AG09319 (cell line): ENCODE measurements at regions not wholly inside any gene's neighbourhood (a gene's known extent, or its start where the extent isn't known, plus 50 kb on each side); places are given as distances from the start of the nearest gene placed in this dataset.
"Not testable (repeated sequence)": the region's sequence is repeated elsewhere in the genome, so short reads cannot be mapped to it uniquely, and the experiment has no call there.

Experiments
- DNase-seq: peaks from one replicate; pipeline ENCODE4 v3.0.0-alpha.2; 2010; ENCODE audit warnings: low read depth; ENCODE audit errors: extremely low read depth
- TF ChIP-seq, protein P1 (sequence below): IDR thresholded peaks from 2 replicates; pipeline ENCODE4 v1.5.1; 2011; ENCODE audit warnings: low read depth, mild to moderate bottlenecking, inconsistent platforms, low read length, moderate library complexity

DNA sequence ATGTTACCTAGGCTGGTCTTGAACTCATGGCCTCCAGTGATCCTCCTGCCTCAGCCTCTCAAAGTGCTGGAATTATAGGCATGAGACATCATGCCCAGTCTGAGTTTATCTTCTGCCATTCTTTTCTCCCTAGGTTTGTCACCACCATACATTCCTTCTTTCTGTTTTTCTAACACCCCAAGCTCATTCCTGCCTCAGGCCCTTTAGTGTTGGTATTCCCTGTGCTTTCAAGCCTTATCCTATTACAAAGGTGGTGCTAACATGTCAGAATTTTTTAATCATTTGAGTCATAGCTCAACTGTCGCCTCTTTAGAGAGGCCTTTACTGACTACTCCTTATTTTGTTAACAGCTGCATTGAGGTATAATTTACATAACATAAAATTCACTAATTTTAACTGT lies 221.1 kb upstream of the PRSS16 start:
- TF ChIP-seq, protein P1, sequence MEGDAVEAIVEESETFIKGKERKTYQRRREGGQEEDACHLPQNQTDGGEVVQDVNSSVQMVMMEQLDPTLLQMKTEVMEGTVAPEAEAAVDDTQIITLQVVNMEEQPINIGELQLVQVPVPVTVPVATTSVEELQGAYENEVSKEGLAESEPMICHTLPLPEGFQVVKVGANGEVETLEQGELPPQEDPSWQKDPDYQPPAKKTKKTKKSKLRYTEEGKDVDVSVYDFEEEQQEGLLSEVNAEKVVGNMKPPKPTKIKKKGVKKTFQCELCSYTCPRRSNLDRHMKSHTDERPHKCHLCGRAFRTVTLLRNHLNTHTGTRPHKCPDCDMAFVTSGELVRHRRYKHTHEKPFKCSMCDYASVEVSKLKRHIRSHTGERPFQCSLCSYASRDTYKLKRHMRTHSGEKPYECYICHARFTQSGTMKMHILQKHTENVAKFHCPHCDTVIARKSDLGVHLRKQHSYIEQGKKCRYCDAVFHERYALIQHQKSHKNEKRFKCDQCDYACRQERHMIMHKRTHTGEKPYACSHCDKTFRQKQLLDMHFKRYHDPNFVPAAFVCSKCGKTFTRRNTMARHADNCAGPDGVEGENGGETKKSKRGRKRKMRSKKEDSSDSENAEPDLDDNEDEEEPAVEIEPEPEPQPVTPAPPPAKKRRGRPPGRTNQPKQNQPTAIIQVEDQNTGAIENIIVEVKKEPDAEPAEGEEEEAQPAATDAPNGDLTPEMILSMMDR, result no peak
- no peak for DNase-seq

DNA sequence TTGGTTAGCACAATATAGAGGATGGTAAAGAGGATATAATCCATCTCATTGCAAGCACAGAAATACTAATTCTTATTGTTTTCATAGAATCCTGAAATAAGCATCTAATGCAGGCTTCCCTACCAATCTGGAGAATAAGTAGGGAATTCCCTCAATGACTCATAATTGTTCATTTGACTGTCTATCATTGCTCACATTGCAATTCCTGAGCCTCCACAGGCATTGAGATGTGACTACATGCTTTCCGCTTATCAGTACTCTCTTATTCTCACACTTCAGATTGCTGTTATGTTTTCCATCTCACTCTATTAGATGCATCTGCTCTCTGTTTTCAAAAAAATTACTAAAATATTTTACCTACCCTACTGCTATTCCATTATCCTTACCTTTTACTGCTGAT lies 216.2 kb upstream of the PRSS16 start:
- no peak for DNase-seq
- TF ChIP-seq, protein P1, result no peak

DNA sequence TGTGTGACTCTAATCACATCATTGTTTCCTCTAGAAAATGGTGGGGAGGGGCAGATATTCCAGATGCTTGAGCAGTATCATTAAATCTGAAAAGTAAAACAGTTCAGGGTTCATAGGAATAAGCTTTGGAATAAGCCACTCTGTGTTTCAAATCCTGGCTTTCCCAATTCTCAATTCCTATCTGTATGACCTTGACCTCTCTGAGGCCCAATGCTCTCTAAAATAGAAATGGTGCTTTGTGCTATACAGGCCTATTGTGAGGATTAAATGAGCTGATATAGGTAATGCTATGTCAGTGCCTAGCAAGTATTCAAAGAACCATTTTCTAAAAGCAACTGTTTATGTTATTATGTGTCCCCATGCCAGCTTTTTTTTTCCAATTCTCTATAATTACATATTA lies 209.0 kb upstream of the PRSS16 start:
- DNase-seq, result no peak
- TF ChIP-seq, protein P1, result no peak

DNA sequence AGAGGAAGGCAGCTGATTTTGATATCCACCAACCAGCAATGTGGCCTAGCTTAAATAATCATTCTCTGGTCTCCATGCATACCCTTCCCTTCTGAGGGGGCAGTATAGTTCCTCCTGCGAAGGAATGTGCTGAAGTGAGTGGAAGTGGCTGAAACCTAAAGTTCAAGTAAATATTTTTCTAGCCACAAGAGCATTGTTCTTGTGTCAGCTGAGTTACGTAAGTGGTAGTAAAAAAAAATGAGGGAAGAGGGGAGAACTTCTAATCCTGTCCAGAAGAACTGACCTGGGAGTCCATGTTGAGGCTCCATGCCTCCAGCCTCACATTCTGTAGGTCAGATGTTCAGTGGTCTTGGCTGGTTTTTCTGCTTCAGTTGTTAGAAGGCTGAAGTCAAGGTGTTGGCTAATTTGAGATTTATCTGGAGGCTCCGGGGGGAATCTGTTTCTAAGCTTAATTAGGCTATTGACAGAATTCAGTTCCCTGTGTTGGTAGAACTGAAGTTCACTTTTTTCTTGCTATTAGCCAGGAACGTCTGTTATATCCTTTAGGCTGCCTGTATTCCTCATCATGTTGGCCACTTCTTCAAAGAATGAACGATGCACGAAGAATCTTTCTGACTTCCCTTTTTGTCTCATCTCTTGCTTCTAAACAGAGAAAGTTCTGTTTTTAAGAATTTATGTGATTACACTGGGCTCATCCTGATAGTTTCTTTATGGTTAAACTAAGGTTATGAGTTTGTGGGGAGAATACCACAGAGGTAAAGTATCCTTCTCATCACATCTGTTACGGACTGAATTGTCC lies 207.1 kb upstream of the PRSS16 start:
- TF ChIP-seq, protein P1, result no peak
- DNase-seq, result no peak

DNA sequence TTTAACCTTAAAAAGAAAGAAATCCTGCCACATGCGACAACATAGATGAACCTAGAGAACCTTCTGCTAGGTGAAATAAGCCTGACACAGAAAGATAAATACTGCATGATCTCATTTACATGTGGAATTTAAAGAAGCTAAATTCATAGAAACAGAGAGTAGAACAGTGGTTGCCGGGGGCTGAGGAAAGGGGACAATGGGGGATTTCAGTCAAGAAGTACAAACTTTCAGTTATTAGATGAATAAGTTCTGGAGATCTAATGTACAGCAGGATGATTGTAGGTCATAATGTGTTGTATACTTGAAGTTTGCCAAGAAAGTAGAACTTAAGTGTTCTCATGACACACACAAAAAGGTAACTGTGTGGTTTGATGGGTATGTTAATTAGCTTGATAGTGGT lies 204.3 kb upstream of the PRSS16 start:
- TF ChIP-seq, protein P1, result no peak
- DNase-seq, result no peak

DNA sequence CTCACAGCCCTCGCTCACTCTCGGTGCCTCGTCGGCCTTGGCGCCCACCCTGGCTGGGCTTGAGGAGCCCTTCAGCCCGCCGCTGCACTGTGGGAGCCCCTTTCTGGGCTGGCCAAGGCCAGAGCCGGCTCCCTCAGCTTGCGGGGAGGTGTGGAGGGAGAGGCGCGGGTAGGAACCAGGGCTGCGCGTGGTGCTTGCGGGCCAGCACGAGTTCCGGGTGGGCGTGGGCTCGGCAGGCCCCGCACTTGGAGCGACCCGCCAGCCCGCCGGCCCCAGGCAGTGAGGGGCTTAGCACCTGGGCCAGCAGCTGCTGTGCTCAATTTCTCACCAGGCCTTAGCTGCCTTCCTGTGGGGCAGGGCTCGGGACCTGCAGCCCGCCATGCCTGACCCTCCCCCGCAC lies 202.4 kb upstream of the PRSS16 start:
- DNase-seq, result not testable (repeated sequence)

DNA sequence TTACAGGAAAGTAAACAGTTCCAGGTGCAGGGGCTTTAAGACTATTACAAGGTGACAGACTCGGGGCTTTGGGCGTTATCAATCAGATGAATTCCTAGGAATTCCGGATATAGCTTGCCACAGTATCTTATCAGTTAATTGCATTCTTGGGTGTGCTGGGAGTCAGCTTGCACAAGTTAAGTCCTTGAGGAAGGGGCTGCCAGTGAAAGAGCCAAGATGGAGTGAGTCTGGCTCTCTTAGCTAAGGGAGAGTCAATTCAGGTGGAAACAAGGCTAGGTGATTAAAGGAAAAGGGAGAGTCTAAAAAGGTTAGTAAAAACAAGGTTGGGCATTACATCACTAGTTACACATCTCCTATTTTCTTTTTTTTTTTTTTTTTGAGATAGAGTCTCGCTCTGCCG lies 199.8 kb upstream of the PRSS16 start:
- DNase-seq, result not testable (repeated sequence)

DNA sequence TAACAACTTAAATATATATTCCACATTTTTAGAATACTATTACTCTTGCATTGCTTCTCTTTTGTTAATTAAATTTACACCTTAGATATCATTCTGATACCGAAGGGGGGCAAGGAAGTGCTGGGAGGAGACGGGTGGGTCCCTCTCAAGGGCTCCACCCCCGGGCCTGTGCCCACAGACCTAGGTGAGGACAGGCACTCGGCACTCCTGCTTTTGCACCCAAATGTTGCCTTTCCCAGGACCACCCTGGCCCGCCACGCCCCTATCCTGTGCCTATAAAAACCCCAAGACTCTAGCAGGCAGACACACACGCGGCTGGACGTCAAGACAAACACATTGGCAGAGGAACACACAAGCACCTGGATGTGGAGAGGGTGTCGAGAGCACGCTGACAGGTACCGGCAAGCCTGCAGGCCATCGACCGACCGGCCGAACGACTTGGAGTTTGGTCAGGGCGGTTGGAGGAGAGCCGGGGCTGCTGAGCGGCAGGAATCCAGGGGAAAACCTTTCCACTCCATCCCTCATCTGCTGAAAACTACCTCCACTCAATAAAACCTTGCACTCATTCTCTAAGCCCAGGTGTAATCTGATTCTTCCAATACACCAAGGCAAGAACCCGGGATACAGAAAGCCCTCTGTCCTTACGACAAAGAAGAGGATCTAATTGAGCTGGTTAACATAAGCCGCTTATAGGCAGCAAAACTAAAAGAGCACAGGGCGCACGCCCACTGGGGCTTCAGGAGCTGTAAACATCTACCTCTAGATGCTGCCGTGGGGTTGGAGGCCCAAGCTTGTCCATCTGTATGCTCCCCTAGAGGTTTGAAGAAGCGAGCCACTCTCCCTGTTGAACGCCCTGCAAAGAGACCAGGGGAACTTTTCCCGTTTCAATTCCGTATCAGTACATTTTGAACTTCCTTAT lies 197.4 kb upstream of the PRSS16 start:
- no peak for DNase-seq
- TF ChIP-seq, protein P1, result no peak

DNA sequence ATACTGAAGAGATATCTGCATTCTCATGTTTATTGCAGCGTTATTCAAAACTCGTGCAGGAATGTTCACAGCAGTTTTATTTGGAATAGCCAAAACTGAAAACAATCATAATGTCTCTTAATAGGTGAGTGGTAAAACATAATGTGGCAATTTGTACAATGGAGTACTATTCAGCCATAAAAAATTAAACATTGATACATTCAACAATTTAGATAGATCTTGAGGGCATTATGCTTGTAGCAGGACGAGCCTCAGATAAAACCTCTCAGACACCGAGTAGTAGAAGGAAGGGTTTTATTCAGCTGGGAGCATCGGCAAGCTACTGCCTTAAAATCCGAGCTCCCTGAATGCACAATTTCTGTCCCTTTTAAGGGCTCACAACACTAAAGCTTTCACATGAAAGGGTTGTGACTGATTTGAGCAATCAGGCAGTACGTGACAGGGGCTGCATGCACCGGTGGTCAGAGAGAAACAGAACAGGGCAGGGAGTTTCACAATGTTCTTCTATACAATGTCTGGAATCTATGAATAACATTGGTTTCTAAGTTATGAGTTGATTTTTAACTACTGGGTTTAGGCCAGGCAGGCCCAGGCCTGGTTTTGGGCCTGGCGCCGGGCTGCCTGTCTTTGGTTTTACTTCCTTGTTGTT lies 195.3 kb upstream of the PRSS16 start:
- not testable (repeated sequence) for DNase-seq
